ENCODE measurements at regions not wholly inside any gene's neighbourhood (a gene's known extent, or its start where the extent isn't known, plus 50 kb on each side); places are given as distances from the start of the nearest gene placed in this dataset.

DNA sequence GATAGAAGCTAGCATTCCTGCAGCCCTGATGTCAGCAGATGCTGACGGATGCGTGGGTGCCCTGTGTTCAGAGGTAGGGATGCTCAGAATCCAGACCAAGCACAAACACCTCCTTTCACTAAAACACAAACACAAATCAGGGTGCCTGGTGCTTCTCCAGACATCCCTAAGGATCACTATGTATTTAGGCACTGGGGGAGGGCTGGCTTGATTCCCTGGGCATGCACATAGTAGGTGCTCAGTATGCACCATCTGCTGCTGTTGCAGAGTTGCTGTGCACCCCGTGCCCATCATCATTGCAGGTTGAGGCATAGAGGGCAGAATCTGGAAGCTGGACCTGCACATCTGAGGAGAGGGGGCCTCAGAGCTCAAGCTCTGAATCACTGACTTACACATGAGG lies 114.8 kb downstream of the PHETA1 start:
- no peaks in the 10 kb centered on the region for H3K9me3 ChIP-seq (ENCODE audit: insufficient read depth, low read depth, low read length)
- Mint-ChIP-seq H3K27ac (ENCODE audit: unreplicated experiment) (no peak overlapping the region), H3K4me3 (ENCODE audit: unreplicated experiment) (no peak overlapping the region), H3K36me3 (ENCODE audit: low read depth, unreplicated experiment) (no peaks in the 10 kb centered on the region), H3K27me3 (ENCODE audit: low read depth, unreplicated experiment) (peaks cover 37% of the 10 kb centered on the region), H3K9me3 (ENCODE audit: unreplicated experiment) (peaks cover 1% of the 10 kb centered on the region), H3K4me1 (ENCODE audit: low read depth, unreplicated experiment) (no peaks in the 10 kb centered on the region)
- H2AFZ ChIP-seq (ENCODE audit: low read depth, low read length), result no peak overlapping the region
- no peak for FAIRE-seq
- no peaks in the 10 kb centered on the region for H3K4me1 ChIP-seq (ENCODE audit: insufficient read depth, low read length)
- no peak overlapping the region for H3K9ac ChIP-seq (ENCODE audit: low read length)
- no peaks in the 10 kb centered on the region for H3K36me3 ChIP-seq (ENCODE audit: insufficient read depth, low read length)
- H3K4me3 ChIP-seq (ENCODE audit: insufficient read depth, low read depth, low read length), result no peak overlapping the region
- H3K27ac ChIP-seq (ENCODE audit: low read depth, low read length), result no peak overlapping the region
- TF ChIP-seq, protein P1, sequence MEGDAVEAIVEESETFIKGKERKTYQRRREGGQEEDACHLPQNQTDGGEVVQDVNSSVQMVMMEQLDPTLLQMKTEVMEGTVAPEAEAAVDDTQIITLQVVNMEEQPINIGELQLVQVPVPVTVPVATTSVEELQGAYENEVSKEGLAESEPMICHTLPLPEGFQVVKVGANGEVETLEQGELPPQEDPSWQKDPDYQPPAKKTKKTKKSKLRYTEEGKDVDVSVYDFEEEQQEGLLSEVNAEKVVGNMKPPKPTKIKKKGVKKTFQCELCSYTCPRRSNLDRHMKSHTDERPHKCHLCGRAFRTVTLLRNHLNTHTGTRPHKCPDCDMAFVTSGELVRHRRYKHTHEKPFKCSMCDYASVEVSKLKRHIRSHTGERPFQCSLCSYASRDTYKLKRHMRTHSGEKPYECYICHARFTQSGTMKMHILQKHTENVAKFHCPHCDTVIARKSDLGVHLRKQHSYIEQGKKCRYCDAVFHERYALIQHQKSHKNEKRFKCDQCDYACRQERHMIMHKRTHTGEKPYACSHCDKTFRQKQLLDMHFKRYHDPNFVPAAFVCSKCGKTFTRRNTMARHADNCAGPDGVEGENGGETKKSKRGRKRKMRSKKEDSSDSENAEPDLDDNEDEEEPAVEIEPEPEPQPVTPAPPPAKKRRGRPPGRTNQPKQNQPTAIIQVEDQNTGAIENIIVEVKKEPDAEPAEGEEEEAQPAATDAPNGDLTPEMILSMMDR (IDR thresholded peaks at IDR 0.05; ENCODE audit: insufficient read depth, low read depth, low read length), result no peak
- no peak for TF ChIP-seq EZH2 (IDR thresholded peaks at IDR 0.05; ENCODE audit: insufficient read depth, low read length)
- peaks cover 10% of the 10 kb centered on the region for H3K27me3 ChIP-seq (ENCODE audit: insufficient read depth, low read length)
- H4K20me1 ChIP-seq (ENCODE audit: insufficient read depth, low read length), result no peaks in the 10 kb centered on the region
- H3K4me2 ChIP-seq (ENCODE audit: low read length), result no peak overlapping the region
- H3K79me2 ChIP-seq (ENCODE audit: insufficient read depth, low read length), result no peaks in the 10 kb centered on the region
- no peak for DNase-seq (ENCODE audit: low read depth)

DNA sequence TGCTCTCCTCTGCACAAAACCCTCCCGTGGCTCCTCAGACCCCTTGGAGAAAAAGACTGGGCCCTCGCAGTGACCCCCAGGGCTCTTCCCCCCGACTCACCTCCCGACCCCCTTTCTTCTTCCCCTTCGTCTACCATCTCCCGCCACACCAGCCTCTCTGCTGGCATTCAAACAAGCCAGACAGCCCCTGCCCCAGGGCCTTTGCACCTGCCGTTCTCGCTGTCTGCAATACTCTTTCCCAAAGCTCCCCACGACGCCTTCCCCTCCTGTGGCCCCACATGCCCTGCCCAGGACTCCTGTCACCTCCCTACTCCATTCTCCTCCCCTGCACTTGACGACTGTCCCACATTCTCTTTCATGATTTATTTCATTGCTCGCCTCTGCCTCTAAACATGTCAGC lies 115.7 kb downstream of the PHETA1 start:
- H3K36me3 ChIP-seq (ENCODE audit: insufficient read depth, low read length), result no peaks in the 10 kb centered on the region
- no peak overlapping the region for H3K4me3 Mint-ChIP-seq (ENCODE audit: unreplicated experiment)
- no peaks in the 10 kb centered on the region for H3K79me2 ChIP-seq (ENCODE audit: insufficient read depth, low read length)
- H3K9me3 ChIP-seq (ENCODE audit: insufficient read depth, low read depth, low read length), result no peaks in the 10 kb centered on the region
- TF ChIP-seq, protein P1 (IDR thresholded peaks at IDR 0.05; ENCODE audit: insufficient read depth, low read depth, low read length), result no peak
- TF ChIP-seq EZH2 (IDR thresholded peaks at IDR 0.05; ENCODE audit: insufficient read depth, low read length), result no peak
- DNase-seq (ENCODE audit: low read depth) (no peak), FAIRE-seq (no peak)
- H3K36me3 Mint-ChIP-seq (ENCODE audit: low read depth, unreplicated experiment), result peaks cover 2% of the 10 kb centered on the region
- no peak overlapping the region for H3K4me2 ChIP-seq (ENCODE audit: low read length)
- H4K20me1 ChIP-seq (ENCODE audit: insufficient read depth, low read length), result no peaks in the 10 kb centered on the region
- peaks cover 1% of the 10 kb centered on the region for H3K9me3 Mint-ChIP-seq (ENCODE audit: unreplicated experiment)
- H3K4me3 ChIP-seq (ENCODE audit: insufficient read depth, low read depth, low read length), result no peak overlapping the region
- H3K9ac ChIP-seq (ENCODE audit: low read length), result no peak overlapping the region
- no peaks in the 10 kb centered on the region for H3K4me1 Mint-ChIP-seq (ENCODE audit: low read depth, unreplicated experiment)
- no peak overlapping the region for H3K27ac Mint-ChIP-seq (ENCODE audit: unreplicated experiment)
- peaks cover 10% of the 10 kb centered on the region for H3K27me3 ChIP-seq (ENCODE audit: insufficient read depth, low read length)
- H3K27ac ChIP-seq (ENCODE audit: low read depth, low read length), result no peak overlapping the region
- peaks cover 37% of the 10 kb centered on the region for H3K27me3 Mint-ChIP-seq (ENCODE audit: low read depth, unreplicated experiment)
- H3K4me1 ChIP-seq (ENCODE audit: insufficient read depth, low read length), result no peaks in the 10 kb centered on the region
- no peak overlapping the region for H2AFZ ChIP-seq (ENCODE audit: low read depth, low read length)

DNA sequence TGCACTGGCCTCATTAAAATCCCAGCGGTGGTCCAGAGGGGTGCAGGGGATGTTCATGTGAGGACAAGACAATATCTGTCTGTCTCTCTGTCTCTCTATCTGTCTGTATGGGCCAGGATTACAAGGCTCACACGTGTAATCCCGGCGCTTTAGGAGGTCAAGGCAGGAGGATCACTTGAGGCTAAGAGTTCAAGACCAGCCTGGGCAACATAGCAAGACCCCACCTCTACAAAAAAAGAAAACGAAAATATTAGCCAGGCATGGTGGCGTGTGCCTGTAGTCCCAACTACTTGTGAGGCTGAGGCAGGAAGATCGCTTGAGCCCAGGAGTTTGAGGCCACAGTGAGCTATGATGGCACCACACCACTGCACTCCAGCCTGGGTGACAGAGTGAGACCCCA lies 117.1 kb downstream of the PHETA1 start:
- H3K79me2 ChIP-seq (ENCODE audit: insufficient read depth, low read length), result no peaks in the 10 kb centered on the region
- no peaks in the 10 kb centered on the region for H3K9me3 ChIP-seq (ENCODE audit: insufficient read depth, low read depth, low read length)
- FAIRE-seq (no peak), DNase-seq (ENCODE audit: low read depth) (no peak)
- no peak overlapping the region for H3K27ac ChIP-seq (ENCODE audit: low read depth, low read length)
- no peak for TF ChIP-seq EZH2 (IDR thresholded peaks at IDR 0.05; ENCODE audit: insufficient read depth, low read length)
- TF ChIP-seq, protein P1 (IDR thresholded peaks at IDR 0.05; ENCODE audit: insufficient read depth, low read depth, low read length), result no peak
- no peaks in the 10 kb centered on the region for H3K36me3 ChIP-seq (ENCODE audit: insufficient read depth, low read length)
- peaks cover 10% of the 10 kb centered on the region for H3K27me3 ChIP-seq (ENCODE audit: insufficient read depth, low read length)
- H3K4me3 Mint-ChIP-seq (ENCODE audit: unreplicated experiment), result no peak overlapping the region
- no peak overlapping the region for H3K4me3 ChIP-seq (ENCODE audit: insufficient read depth, low read depth, low read length)
- no peak overlapping the region for H2AFZ ChIP-seq (ENCODE audit: low read depth, low read length)
- H3K4me1 Mint-ChIP-seq (ENCODE audit: low read depth, unreplicated experiment), result no peaks in the 10 kb centered on the region
- H3K27me3 Mint-ChIP-seq (ENCODE audit: low read depth, unreplicated experiment), result peaks cover 37% of the 10 kb centered on the region
- H3K9ac ChIP-seq (ENCODE audit: low read length), result no peak overlapping the region
- H4K20me1 ChIP-seq (ENCODE audit: insufficient read depth, low read length), result no peaks in the 10 kb centered on the region
- no peak overlapping the region for H3K4me2 ChIP-seq (ENCODE audit: low read length)
- peaks cover 1% of the 10 kb centered on the region for H3K9me3 Mint-ChIP-seq (ENCODE audit: unreplicated experiment)
- peaks cover 2% of the 10 kb centered on the region for H3K36me3 Mint-ChIP-seq (ENCODE audit: low read depth, unreplicated experiment)
- H3K27ac Mint-ChIP-seq (ENCODE audit: unreplicated experiment), result no peak overlapping the region
- no peaks in the 10 kb centered on the region for H3K4me1 ChIP-seq (ENCODE audit: insufficient read depth, low read length)
